ENCODE measurements at regions not wholly inside any gene's neighbourhood (a gene's known extent, or its start where the extent isn't known, plus 50 kb on each side); places are given as distances from the start of the nearest gene placed in this dataset.

DNA sequence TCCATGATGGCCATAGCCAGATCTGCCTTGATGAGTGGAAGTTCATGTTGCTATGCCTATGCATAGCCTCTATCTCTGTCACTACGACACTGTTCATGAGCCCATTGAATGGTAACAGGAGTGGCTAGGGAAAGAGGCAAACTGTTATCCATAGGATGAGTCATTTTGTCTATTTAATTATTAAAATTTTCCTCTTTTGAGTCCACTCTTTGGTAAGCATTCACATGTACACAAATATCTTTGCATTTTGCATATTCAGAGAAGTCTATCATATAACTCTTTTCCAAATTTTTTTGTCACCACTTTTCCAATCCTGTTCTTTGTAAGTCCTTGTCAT lies 364.4 kb downstream of the KCNJ3 start:
- no peak overlapping the region for H3K27ac Mint-ChIP-seq
- TF ChIP-seq, protein P1, sequence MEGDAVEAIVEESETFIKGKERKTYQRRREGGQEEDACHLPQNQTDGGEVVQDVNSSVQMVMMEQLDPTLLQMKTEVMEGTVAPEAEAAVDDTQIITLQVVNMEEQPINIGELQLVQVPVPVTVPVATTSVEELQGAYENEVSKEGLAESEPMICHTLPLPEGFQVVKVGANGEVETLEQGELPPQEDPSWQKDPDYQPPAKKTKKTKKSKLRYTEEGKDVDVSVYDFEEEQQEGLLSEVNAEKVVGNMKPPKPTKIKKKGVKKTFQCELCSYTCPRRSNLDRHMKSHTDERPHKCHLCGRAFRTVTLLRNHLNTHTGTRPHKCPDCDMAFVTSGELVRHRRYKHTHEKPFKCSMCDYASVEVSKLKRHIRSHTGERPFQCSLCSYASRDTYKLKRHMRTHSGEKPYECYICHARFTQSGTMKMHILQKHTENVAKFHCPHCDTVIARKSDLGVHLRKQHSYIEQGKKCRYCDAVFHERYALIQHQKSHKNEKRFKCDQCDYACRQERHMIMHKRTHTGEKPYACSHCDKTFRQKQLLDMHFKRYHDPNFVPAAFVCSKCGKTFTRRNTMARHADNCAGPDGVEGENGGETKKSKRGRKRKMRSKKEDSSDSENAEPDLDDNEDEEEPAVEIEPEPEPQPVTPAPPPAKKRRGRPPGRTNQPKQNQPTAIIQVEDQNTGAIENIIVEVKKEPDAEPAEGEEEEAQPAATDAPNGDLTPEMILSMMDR (IDR thresholded peaks at IDR 0.05), result no peak
- CTCF ChIA-PET, result no interaction called here
- H3K4me3 Mint-ChIP-seq, result no peak overlapping the region
- no peaks in the 10 kb centered on the region for H3K27me3 Mint-ChIP-seq
- intact Hi-C loops (cut with micrococcal nuclease), result no loop called here
- DNase-seq (no peak), ATAC-seq (ENCODE audit: low read depth) (no peak)
- H3K4me1 Mint-ChIP-seq, result no peaks in the 10 kb centered on the region
- no peaks in the 10 kb centered on the region for H3K36me3 Mint-ChIP-seq (ENCODE audit: low read depth)
- POLR2A ChIA-PET, result no interaction called here
- H3K9me3 Mint-ChIP-seq, result peaks cover 9% of the 10 kb centered on the region

- H3K9me3 Mint-ChIP-seq, result peaks cover 9% of the 10 kb centered on the region
- H3K4me1 Mint-ChIP-seq, result no peaks in the 10 kb centered on the region
- H3K4me3 Mint-ChIP-seq, result no peak overlapping the region
- TF ChIP-seq, protein P1 (IDR thresholded peaks at IDR 0.05), result no peak
- ChIA-PET POLR2A (no interaction called here), CTCF (no interaction called here)
- ATAC-seq (ENCODE audit: low read depth) (no peak), DNase-seq (no peak)
- no peaks in the 10 kb centered on the region for H3K36me3 Mint-ChIP-seq (ENCODE audit: low read depth)
- H3K27me3 Mint-ChIP-seq, result no peaks in the 10 kb centered on the region
- no peak overlapping the region for H3K27ac Mint-ChIP-seq
- intact Hi-C loops (cut with micrococcal nuclease), result no loop called here
These were observed 363.9 kb downstream of the KCNJ3 start for GRCh38 chr2:155062250-155062921.

- ChIA-PET CTCF (no interaction called here), POLR2A (no interaction called here)
- intact Hi-C loops (cut with micrococcal nuclease), result no loop called here
- H3K9me3 Mint-ChIP-seq, result peaks cover 4% of the 10 kb centered on the region
- TF ChIP-seq, protein P1 (IDR thresholded peaks at IDR 0.05), result no peak
- H3K4me3 Mint-ChIP-seq, result no peak overlapping the region
- DNase-seq (no peak), ATAC-seq (ENCODE audit: low read depth) (no peak)
- no peaks in the 10 kb centered on the region for H3K27me3 Mint-ChIP-seq
- H3K27ac Mint-ChIP-seq, result no peak overlapping the region
- H3K36me3 Mint-ChIP-seq (ENCODE audit: low read depth), result no peaks in the 10 kb centered on the region
- H3K4me1 Mint-ChIP-seq, result no peaks in the 10 kb centered on the region
These were observed 362.4 kb downstream of the KCNJ3 start for GRCh38 chr2:155060896-155061295.

GRCh38 chr2:155054712-155055111 lies 356.2 kb downstream of the KCNJ3 start:
- CTCF ChIA-PET, result no interaction called here

GRCh38 chr2:155043097-155043496 lies 344.6 kb downstream of the KCNJ3 start:
- ChIA-PET CTCF (no interaction called here), POLR2A (no interaction called here)
- Mint-ChIP-seq H3K27ac (no peak overlapping the region), H3K4me3 (no peak overlapping the region), H3K9me3 (peaks cover 6% of the 10 kb centered on the region), H3K27me3 (no peaks in the 10 kb centered on the region), H3K4me1 (no peaks in the 10 kb centered on the region), H3K36me3 (ENCODE audit: low read depth) (no peaks in the 10 kb centered on the region)
- DNase-seq, result no peak
- ATAC-seq (ENCODE audit: low read depth), result no peak
- intact Hi-C loops (cut with micrococcal nuclease), result no loop called here
- TF ChIP-seq, protein P1 (IDR thresholded peaks at IDR 0.05), result no peak

More at GRCh38 chr2:155054712-155055111, 356.2 kb downstream of the KCNJ3 start:
- Mint-ChIP-seq H3K27me3 (no peaks in the 10 kb centered on the region), H3K4me3 (no peak overlapping the region), H3K27ac (no peak overlapping the region), H3K4me1 (no peaks in the 10 kb centered on the region), H3K9me3 (no peaks in the 10 kb centered on the region), H3K36me3 (ENCODE audit: low read depth) (no peaks in the 10 kb centered on the region)
- intact Hi-C loops (cut with micrococcal nuclease), result no loop called here
- TF ChIP-seq, protein P1 (IDR thresholded peaks at IDR 0.05), result no peak
- no peak for DNase-seq
- POLR2A ChIA-PET, result no interaction called here
- no peak for ATAC-seq (ENCODE audit: low read depth)

All from activated B cell treated with CpG ODN at 0.5 μM for 24 hours (primary cell).